22Rv1 (cell line): ENCODE measurements at regions not wholly inside any gene's neighbourhood (a gene's known extent, or its start where the extent isn't known, plus 50 kb on each side); places are given as distances from the start of the nearest gene placed in this dataset.

Source experiments
- H3K27ac ChIP-seq: fragments of 450-650 bp; 2 replicates; pipeline ENCODE4 v1.5.1; 2017
- CTCF ChIP-seq: fragments of 450-650 bp; IDR thresholded peaks from 2 replicates; pipeline ENCODE4 v1.5.1; 2017; ENCODE audit warnings: mild to moderate bottlenecking
- ZFX ChIP-seq: fragments of 450-650 bp; IDR thresholded peaks from 2 replicates; pipeline ENCODE4 v1.6.1; 2017; ENCODE audit warnings: antibody characterized with exemption, borderline replicate concordance

GRCh38 chr7:33691180-33691579 is 214.2 kb upstream of the BMPER start:
- TF ChIP-seq CTCF: no peak
- no peak for TF ChIP-seq ZFX
- no peak overlapping the region for H3K27ac ChIP-seq

- TF ChIP-seq ZFX: no peak
- no peak for TF ChIP-seq CTCF
- no peak overlapping the region for H3K27ac ChIP-seq
Measured at GRCh38 chr7:33692956-33693355, 212.4 kb upstream of the BMPER start.

GRCh38 chr7:33694006-33694405 is 211.3 kb upstream of the BMPER start:
- no peak overlapping the region for H3K27ac ChIP-seq
- TF ChIP-seq CTCF (no peak), ZFX (no peak)

GRCh38 chr7:33697616-33698015 is 207.7 kb upstream of the BMPER start:
- no peak overlapping the region for H3K27ac ChIP-seq
- TF ChIP-seq CTCF (no peak), ZFX (no peak)

GRCh38 chr7:33698041-33698440 is 207.3 kb upstream of the BMPER start:
- TF ChIP-seq CTCF (no peak), ZFX (no peak)

GRCh38 chr7:33698692-33699128 is 206.6 kb upstream of the BMPER start:
- H3K27ac ChIP-seq: no peak overlapping the region
- TF ChIP-seq CTCF (no peak), ZFX (no peak)

More at GRCh38 chr7:33698041-33698440, 207.3 kb upstream of the BMPER start:
- H3K27ac ChIP-seq: no peak overlapping the region

GRCh38 chr7:33700001-33700899 is 205.1 kb upstream of the BMPER start:
- H3K27ac ChIP-seq: no peak overlapping the region

More at GRCh38 chr7:33700001-33700899, 205.1 kb upstream of the BMPER start:
- no peak for TF ChIP-seq ZFX
- no peak for TF ChIP-seq CTCF
